Putamen (tissue), 1 donor: ENCODE measurements at regions not wholly inside any gene's neighbourhood (a gene's known extent, or its start where the extent isn't known, plus 50 kb on each side); places are given as distances from the start of the nearest gene placed in this dataset.
"Not testable (repeated sequence)": the region's sequence is repeated elsewhere in the genome, so short reads cannot be mapped to it uniquely, and the experiment has no call there.

ENCODE experiments used
- DNase-seq: peaks from one replicate; pipeline ENCODE4 v3.0.0-alpha.2; 2016; ENCODE audit warnings: low spot score

- DNase-seq: no peak
Measured at GRCh38 chr6:67558985-67559384, 1076.1 kb upstream of the ADGRB3 start.

GRCh38 chr6:67544851-67545452, 1090.1 kb upstream of the ADGRB3 start:
- DNase-seq: no peak

- DNase-seq: no peak
Measured at GRCh38 chr6:67541586-67541985, 1093.5 kb upstream of the ADGRB3 start.

- DNase-seq: no peak
Measured at GRCh38 chr6:67538032-67538431, 1097.0 kb upstream of the ADGRB3 start.

- DNase-seq: no peak
Measured at GRCh38 chr6:67535946-67536345, 1099.1 kb upstream of the ADGRB3 start.

- no peak for DNase-seq
Measured at GRCh38 chr6:67506352-67506751, 1128.7 kb upstream of the ADGRB3 start.

GRCh38 chr6:67501755-67502154, 1133.3 kb upstream of the ADGRB3 start:
- DNase-seq: no peak

- no peak for DNase-seq
Measured at GRCh38 chr6:67497749-67498148, 1137.3 kb upstream of the ADGRB3 start.

- DNase-seq: no peak
Measured at GRCh38 chr6:67496191-67496590, 1138.9 kb upstream of the ADGRB3 start.

- no peak for DNase-seq
Measured at GRCh38 chr6:67493682-67494081, 1141.4 kb upstream of the ADGRB3 start.

- DNase-seq: no peak
Measured at GRCh38 chr6:67475700-67476099, 1159.4 kb upstream of the ADGRB3 start.

- no peak for DNase-seq
Measured at GRCh38 chr6:67467341-67467740, 1167.7 kb upstream of the ADGRB3 start.

- not testable (repeated sequence) for DNase-seq
Measured at GRCh38 chr6:67462725-67463124, 1172.4 kb upstream of the ADGRB3 start.

GRCh38 chr6:67459556-67459955, 1175.5 kb upstream of the ADGRB3 start:
- DNase-seq: no peak

- DNase-seq: no peak
Measured at GRCh38 chr6:67458265-67458664, 1176.8 kb upstream of the ADGRB3 start.

GRCh38 chr6:67451874-67452273, 1183.2 kb upstream of the ADGRB3 start:
- peak; percentile 39 for DNase-seq

GRCh38 chr6:67450641-67451040, 1184.4 kb upstream of the ADGRB3 start:
- no peak for DNase-seq

GRCh38 chr6:67449602-67450001, 1185.5 kb upstream of the ADGRB3 start:
- DNase-seq: no peak

- DNase-seq: no peak
Measured at GRCh38 chr6:67433124-67433523, 1202.0 kb upstream of the ADGRB3 start.

GRCh38 chr6:67431076-67431475, 1204.0 kb upstream of the ADGRB3 start:
- no peak for DNase-seq

- DNase-seq: not testable (repeated sequence)
Measured at GRCh38 chr6:67426686-67427085, 1208.4 kb upstream of the ADGRB3 start.

- no peak for DNase-seq
Measured at GRCh38 chr6:67412035-67412434, 1223.0 kb upstream of the ADGRB3 start.

GRCh38 chr6:67411036-67411435, 1224.0 kb upstream of the ADGRB3 start:
- DNase-seq: no peak

- no peak for DNase-seq
Measured at GRCh38 chr6:67394254-67394653, 1240.8 kb upstream of the ADGRB3 start.

GRCh38 chr6:67393356-67393755, 1241.7 kb upstream of the ADGRB3 start:
- DNase-seq: no peak
